HG03571 (cell line): ENCODE measurements at regions not wholly inside any gene's neighbourhood (a gene's known extent, or its start where the extent isn't known, plus 50 kb on each side); places are given as distances from the start of the nearest gene placed in this dataset.

Experiments used
- ATAC-seq: cut with Tn5 transposase; IDR thresholded peaks from one replicate; pipeline ENCODE4 v1.9.1; 2021; ENCODE audit not compliant: unreplicated experiment

DNA sequence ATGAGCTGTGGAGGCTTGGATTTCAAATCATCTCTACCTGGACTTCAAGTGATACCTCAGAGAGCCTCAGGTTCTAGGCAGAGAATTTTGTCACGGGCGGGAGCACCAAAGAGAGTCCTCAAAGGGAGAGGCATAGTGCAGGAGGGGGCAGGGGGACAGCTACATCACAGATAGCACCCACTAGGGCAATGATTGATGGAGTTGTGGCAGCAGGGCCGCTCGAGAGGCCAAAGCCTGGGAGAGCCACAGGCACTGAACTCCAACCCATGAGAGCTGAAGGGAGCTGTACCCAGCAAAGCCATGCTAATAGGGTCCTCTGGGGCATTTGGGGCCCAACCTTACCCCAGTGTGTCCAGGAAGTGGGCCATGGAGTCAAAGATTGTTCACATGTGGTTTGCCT, 232.0 kb upstream of the PCDH15 start:
- ATAC-seq: no peak

DNA sequence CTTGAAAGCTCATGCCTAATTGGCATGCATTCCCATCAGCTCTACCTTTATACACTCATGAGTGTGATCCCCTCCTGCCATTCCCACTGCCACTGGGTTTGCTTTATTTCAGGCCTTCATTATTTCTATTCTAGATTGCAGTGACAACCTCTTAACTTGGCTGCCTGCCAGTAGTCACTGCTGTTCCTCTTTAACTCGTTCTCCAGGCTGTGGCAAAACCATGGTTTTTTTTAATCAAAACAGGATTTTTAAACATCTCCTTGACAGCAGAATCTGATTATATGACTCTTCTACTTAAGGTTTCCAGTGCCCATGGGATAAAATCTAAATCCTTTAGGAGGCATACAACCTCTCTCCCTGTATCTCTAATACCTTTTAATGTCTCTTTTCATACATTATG, 223.7 kb upstream of the PCDH15 start:
- no peak for ATAC-seq

DNA sequence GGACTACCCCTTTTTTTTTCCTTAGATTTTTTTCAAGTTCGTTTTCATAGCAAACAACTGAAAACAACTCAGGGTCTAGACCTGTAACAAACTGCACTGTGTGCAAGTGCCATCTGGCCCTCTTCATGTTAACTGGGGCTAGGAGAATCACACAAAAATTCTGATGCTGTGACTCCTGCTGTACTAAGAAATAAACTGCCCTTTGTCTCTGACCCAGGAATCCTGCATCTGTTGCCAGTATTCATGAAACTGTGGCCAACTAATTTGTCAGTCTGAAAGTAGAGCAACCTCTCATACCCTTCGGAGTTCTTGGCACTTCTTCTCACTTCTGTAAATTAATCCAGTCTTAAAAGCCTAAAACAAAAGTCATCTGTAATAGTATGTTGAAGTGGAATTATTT, 218.4 kb upstream of the PCDH15 start:
- ATAC-seq: no peak

DNA sequence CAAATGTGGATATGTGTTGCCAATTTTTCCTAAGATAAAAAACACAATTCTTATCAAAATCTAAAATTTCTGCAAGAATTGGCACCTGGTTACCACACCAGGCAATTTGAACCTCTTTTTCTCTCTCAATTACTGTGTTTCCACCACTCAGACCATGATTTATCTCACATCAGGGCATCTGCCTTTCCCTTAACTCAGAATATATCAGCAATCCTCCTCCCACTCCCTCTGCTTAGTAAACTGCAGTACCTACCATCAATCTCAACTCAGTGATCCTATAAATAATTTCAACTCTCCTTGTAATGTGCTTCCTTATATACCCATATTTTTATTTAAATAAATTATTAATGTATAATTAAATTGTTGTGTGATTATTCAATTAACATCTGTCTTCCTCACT, 212.3 kb upstream of the PCDH15 start:
- ATAC-seq: no peak

DNA sequence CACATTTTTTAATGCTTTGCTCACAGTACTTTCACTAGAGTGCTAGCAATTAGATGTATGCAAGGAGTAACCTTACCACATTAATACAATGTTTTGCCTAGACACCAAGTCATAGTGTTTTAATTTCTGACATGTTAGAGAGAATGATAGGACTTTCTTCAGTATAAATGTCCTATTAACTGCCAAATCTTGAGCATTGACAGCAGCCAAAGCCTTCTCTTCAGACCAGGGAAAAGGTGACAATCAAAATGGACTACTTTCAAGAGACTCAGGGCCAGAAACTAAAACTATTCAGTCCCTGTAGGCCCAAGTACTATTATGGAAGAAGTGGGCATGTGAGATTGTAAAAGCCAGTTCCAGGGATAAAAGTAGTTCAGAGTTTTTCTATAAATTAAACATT, 201.4 kb upstream of the PCDH15 start:
- ATAC-seq: no peak

DNA sequence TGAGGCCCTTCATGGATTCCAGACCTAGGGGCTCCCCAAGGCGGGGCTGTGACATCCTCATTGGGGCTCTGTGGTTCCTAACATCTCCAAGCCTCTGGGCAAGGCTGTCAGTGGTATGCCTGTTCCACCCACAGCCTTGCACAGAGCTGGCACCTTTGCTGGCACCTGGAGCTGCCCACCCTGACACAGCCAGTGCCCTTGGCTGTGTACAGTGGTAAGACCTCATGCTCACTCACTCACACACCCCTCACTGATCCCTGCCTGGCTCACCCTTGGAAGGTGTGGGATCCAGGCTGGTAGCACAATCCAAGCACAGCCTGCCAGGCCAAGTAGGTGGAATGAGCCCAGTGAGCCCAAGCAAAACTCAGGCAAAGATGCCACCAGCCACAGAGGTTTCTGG, 200.4 kb upstream of the PCDH15 start:
- ATAC-seq: no peak

DNA sequence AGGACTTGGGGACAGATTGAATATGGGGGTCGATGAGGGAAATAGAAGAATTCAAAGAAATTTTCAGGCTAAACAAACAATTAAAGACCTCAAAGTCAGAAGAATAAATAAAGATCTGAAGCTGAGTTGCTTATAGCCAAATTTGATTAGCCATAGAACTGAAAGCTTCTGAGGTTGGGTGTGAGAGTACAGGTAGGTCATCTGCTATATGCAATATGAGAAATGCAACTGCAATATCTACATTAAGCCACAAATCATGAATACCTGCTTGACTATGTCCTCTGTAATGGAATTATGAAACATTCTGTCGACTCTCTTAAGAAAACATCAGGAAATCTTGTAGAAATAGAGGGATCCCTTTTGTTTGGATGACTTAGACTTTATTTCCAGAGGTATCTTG, 192.1 kb upstream of the PCDH15 start:
- ATAC-seq: no peak

DNA sequence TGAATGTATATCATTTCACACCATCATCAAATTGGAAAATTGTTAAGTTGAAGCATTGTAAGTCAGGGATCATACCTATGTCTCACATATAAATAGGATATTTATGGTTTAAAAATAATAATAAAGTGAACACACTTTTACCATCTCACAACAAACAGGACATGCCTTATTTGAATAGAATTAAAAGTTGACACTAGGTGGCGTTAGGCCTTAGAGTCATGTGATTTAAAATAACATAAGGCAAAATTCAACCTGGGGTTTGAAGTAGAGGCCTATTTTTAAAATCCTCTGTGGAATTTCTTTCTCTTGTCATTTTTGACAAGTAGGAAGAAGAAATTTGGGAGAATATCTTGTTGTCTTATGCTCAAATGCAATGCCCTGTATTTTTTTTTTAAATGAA, 184.7 kb upstream of the PCDH15 start:
- no peak for ATAC-seq

DNA sequence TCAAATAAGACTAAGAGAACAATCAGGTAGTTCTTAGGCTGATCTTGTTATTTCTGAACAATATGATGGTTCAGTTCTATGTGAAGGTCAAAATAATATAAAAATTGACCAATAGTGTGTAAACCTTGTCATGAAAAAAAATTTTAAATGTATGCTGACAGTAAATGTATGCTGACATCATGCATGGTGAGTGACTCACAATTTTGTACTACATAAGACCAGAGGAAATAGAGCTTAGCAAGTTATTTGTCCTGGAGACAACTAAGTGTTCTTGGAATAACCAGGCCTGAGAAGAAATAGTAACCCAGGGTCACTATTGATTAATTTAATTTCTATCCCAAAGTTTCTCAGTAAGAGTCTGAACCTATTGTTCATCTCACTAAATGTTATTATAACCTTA, 182.2 kb upstream of the PCDH15 start:
- no peak for ATAC-seq

DNA sequence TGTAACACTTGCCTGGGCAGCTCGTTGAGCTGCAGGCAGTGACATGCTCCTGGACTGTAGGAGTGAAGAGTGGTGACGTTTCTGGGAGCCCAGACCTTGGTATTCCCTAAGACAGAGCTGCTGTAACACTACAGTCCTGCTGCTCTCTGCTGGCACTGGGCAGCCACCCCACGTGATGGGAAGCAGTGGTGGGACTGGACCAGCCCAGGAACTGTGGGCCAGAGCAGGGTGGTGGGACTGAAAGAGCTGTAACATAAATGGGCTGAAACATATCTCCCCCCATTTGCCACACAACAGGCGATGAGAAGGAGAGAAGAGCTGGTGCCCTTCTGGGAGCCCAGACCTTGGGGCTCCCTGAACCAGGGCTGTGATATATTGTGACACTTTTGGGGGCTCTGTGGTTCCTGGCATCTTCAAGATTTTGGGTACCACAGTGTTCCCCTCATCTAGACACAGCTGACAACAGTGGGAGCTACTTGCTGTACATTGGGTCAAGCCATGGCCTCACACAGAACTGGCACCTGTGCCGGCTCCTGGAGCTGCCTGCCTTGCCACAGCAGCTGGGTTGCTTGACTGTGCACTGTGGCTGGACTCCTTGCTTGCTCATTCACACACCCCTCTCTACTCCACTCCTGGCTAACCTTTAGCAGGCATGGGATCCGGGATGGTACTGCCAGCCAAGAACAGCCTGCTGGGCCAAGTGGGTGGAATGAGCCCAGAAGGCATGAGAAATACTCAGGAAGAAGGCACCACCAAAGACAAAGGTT, 161.3 kb upstream of the PCDH15 start:
- ATAC-seq: no peak

DNA sequence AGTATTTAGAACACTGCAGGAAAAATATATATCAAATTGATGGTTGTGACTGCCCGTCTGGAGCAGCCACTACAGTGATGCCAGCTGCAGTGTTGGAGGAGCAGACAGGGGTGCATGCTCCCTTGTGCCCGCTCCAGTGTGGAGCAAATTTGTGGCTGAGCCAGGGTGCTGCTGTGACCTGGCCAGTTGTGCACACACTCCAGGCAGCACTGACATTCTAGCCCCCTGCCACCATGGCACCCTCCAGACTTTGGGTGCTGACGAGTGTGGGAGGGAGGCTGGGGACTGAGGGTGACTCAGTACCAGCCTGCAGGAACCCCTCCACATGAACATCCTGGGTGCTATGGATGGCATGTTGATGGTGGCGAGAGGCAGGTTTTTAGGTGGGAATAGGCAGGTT, 160.0 kb upstream of the PCDH15 start:
- ATAC-seq: no peak

DNA sequence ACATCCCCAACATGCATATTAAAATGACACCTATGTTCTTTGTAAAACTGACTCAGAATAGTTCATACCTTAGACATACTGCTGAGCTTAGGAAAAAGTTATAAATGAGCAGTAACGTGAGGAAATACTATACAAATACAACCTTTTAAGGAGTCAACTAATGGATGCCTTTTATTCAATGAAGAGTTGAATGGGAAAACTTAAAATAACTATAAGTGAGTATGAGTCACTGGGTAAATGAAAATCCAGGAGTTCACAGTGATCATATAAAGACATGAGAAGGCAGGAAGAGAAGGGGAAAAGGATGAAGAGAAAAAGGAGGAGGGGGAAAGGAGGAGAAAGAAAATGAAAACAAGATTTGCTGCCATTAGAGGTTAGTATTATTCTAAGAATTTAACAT, 157.8 kb upstream of the PCDH15 start:
- no peak for ATAC-seq

DNA sequence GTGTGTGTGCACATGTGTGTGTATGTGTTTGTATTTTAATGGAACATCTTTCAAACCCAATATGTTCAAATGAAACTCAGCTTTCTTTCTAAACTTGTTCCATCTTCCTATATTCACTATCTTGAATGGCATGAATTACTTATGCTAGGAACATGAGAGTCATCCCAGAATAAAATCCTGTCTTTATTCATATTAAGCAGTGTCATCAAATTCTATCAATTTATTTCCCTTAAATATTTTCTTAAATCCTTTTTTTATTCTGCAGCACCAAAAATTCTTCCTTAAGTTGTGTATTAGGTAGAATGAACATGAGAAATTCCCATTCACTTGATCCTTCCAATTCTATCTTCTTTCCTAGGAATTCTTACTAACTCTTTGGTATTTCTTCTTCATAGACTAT, 146.6 kb upstream of the PCDH15 start:
- ATAC-seq: no peak

DNA sequence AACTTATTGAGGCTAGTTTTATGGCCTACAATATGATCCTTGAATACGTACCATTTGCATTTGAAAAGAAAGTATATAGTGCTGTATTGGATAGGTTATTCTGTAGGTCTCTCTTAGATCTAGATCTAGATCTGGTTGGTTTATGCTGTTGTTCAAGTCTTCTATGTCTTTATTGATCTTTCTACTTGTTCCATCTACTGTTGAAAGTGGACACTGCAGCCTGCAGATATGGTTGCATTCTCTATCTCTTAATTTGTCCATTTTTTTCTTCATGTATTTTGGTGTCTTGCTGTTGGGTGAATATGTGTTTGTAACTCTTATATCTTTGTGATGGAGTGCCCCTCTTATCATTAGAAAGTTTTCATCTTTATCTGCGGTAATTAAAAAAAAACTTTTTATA, 139.4 kb upstream of the PCDH15 start:
- no peak for ATAC-seq

DNA sequence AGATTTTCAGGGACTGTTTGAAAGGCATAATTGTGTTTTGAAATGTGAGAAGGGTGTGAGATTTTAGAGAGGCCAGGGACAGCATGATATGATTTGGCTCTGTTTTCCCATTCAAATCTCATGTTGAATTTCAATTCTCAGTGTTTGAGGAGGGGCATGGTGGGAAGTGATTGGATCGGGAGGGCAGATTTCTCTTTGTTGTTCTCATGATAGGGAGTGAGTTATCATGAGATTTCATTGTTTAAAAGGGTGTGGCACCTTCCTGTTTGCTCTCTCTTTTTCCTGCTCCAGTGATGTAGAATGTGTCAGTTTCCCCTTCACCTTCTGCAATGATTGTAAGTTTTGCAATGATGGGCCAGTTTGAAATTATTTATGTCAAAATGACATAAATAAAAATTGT, 113.0 kb upstream of the PCDH15 start:
- no peak for ATAC-seq

DNA sequence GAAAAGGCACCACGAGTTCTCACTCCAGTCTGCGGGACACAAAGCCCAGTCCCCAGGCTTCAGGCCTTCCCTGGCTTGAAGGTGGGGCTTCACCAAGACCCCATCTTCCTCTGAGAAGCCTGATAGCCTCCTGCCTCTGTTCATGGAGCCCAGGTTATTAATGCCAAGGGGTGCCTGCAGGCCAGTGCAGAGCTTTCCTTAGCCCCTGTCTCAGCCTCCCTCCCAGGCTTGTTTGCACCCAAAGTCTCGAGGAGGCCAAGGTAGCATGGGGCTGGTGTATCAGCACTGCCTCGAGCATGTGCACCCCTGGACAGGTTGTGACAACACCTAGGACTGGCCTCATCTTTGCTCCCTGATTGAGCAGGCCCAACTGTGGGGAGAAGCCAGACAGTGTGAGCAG, 108.1 kb upstream of the PCDH15 start:
- no peak for ATAC-seq

DNA sequence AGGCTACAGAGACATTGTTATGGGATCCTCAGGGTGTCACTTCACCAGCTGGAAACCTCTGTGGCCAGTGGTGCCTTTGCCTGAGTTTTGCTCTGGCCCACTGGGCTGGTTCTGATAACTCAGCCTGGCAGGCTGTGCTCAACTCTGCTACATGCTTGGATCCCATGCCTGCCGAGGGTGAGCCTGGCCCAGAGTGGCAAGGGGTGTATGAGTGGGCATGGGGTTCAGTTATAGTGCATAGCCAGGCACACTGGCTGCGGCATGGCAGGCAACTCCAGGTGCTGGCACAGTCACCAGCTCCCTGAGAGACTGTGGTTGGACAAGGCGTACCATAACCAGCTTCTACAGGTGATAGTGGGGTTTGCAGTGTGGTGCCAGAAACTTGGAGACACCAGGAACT, 107.0 kb upstream of the PCDH15 start:
- no peak for ATAC-seq

DNA sequence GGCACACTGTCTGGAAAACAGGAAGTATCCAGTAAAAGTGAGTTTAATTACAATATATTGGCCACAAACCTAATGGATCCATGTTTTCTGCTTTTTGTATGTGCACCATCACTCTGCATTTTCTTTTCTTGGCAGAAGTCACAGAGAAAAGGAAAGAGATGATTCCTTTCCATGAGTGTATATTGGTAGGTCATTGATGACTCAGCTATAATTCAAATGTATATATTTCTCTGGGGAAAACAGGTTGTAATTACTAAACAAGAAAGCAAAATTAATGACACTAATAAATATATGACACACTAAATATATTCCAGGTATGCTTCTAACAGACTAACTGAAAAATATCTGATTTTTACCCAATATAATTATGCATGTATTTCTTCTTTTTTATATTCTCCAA, 105.9 kb upstream of the PCDH15 start:
- ATAC-seq: no peak

DNA sequence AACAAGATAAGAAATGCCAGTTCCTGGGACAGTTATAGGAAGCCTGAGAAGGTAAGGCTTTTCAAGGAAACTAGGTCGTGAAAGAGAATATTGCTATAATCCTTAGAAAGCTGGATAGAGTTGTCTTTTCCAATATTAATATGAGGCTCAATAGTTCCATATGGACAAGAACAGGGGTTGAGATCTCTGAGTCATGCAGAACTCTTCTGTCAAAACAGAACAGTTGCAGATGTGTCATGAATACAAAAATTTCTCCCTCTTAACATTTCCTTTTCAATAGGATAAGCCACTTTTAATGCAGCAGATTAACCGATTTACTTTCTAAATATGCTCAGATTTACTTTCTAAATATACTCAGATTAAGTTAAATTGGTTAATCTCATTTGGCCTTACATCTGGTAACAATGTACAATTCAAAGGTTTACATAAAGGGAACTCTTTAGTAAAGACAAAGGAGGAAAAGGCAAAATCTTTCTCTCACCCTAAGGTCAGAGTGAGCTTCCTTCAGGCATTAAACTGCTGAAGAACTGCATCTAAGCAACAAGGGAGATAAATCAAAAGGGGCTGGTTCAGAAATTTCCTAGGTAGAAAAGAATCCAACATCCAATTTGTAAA, 104.7 kb upstream of the PCDH15 start:
- ATAC-seq: no peak

DNA sequence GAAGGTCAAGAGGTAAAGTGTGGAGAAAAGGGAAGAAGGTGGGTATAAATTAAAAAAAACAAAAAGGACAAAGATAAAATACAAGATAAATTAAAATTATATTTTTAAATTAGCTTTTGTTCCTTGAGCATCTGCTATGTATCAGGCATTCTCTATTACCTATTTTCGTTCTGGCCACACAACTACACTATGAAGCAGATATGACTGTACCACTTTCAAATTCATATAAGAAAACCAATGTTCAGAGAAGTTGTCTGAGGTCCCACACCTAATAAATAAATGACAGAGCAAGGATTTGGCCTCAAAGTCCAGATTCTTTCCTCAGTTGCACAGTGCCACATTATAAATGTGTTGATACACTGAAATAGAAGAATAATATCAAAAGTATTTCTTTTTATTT, 103.8 kb upstream of the PCDH15 start:
- no peak for ATAC-seq

DNA sequence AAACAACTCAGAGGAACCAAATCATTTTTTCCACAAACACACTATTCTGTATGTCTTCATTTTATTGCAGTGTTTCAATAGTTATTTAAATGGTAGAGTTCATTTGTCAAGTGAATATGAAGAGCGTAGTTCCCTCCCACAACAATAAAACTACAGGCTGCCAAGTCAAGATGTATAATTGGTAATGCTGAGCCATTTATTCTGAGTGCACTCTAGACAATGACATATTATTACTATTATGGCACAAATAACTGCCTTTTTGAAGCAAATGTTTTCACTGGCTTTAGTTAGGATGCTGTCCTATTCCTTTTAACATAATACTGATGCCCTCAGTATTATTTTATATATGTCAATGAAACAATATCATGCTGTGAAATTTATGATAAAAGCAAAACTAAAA, 102.7 kb upstream of the PCDH15 start:
- ATAC-seq: no peak

DNA sequence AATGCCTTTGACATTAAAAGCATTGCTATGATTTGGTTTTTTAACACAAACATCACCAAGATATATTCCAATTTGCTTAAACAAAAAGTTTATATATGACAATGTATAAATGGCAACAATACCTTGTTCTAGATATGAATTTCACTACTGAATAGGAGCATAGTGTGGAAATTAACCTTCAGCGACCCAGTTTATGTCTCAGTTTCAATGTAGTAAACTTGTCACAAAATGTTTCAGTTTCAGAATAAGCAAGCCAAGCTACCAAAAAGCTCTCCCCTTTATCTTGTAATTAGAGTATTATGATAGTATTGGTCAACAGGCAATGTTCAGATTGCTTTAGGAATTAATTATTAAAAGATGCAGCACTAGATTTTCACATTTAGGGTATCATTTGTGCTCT, 99.6 kb upstream of the PCDH15 start:
- ATAC-seq: no peak

DNA sequence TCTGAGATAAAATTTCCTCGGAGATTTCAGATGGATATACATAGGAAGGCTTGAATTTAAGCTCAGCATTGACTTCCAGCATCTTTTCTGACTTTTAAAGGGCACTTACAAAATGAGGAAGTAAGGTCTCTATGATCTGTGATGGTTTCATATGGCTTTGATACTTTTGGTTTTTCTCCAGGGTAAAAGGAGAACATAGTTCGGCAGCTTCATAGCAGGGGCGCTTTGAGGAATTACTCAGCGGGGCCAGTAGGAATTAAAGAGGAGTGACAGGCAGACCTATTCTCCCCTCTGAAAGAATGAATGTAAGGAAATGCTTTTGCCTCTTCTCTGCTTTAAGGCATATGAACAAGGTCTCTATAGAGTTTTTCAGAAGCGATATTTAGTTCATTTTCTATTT, 80.0 kb upstream of the PCDH15 start:
- ATAC-seq: no peak
